GM21528 (cell line): ENCODE measurements at regions not wholly inside any gene's neighbourhood (a gene's known extent, or its start where the extent isn't known, plus 50 kb on each side); places are given as distances from the start of the nearest gene placed in this dataset.
"Not testable (repeated sequence)": the region's sequence is repeated elsewhere in the genome, so short reads cannot be mapped to it uniquely, and the experiment has no call there.

Experiments
- ATAC-seq: cut with Tn5 transposase; IDR thresholded peaks from one replicate; pipeline ENCODE4 v1.9.1; 2021; ENCODE audit warnings: mild to moderate bottlenecking, moderate library complexity; ENCODE audit not compliant: unreplicated experiment, low FRiP score

GRCh38 chr5:28710360-28710759, 1672.0 kb upstream of the CDH9 start:
- no peak for ATAC-seq

GRCh38 chr5:28708472-28708871, 1670.1 kb upstream of the CDH9 start:
- no peak for ATAC-seq

DNA sequence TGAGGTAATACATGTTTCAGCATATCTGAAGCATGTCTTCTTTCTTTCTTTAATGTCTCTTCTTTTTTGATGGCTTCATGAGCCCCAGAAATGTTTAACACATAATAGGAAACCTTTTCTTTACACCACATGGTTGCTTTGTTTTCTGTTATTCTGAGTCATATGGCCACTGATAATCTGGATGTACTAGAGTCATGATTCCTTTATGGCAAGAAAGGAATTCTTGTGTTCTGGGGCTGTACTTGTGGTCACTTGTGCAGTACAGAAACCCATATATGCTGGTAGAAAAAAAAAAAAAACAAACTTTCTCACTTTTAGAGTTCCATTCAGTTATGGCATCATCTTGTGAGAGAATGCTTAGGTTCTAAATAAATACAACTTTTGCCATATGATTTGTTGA, 1669.3 kb upstream of the CDH9 start:
- no peak for ATAC-seq

DNA sequence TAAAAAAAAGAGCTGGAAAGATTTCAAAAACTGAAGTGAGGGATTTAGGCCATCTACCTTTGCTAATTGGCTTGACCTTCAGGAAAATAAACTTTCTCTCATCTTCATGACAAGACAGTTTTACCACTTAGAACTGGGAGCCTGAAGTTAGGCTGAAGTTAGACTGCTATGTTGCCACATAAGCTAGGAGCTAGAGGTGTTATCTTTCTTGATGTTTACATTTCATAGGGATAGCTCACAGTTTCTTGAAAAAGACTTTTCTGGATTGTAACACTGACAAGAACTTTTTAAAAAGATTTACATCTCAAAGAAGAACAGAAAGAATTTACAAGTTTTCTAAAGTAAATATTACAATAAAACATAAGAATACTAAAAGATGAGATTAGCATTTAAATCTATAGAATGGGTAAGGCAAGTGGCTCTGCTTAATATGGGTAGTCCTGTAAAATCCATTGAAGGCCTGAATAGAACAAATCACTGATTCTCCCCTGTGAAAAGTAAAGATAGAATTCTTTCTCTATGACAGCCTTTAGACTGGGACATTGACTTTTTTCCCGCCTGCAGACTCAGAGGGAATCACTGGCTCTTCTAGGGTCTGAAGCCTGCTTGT, 1665.4 kb upstream of the CDH9 start:
- ATAC-seq: no peak

- no peak for ATAC-seq
These were observed 1653.1 kb upstream of the CDH9 start for GRCh38 chr5:28691526-28691925.

DNA sequence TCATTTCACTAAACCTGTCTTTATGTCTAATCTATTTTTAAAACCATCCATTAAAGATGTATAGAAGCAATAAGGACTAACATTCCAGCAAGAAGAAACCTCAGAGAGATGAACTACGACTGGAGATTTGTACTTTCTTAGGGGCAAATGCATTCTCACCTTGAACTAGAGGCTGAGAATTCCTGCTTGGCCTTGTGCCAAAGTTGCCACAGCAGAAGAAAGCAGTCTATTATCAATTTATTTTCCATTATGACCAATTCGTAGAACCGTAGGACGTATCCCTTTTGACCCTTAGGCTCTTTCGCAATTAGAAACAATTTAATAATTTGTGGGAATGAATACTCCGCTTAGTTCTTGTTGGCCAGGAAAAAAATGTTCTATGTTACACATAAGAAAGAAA, 1647.4 kb upstream of the CDH9 start:
- no peak for ATAC-seq

- no peak for ATAC-seq
These were observed 1640.5 kb upstream of the CDH9 start for GRCh38 chr5:28678899-28679298.

DNA sequence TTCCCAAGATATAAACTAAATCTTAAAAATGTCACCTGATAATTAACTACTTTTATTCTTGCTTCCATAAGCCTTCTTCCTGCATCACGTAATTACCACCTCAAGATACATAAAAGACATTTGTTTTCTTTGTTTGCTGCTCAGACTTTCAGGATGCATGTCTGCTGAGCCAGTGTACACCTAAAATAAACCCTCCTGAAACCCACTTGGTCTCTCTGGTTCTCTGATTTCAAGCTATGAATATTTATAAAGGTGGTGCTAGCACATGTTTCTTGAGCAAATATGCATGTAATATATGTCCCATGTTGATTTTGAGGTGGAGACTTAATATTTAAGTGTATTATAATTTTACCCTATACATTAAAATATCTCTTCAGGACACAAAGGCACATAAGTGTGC, 1627.7 kb upstream of the CDH9 start:
- ATAC-seq: no peak

- ATAC-seq: no peak
These were observed 1609.7 kb upstream of the CDH9 start for GRCh38 chr5:28648108-28648507.

DNA sequence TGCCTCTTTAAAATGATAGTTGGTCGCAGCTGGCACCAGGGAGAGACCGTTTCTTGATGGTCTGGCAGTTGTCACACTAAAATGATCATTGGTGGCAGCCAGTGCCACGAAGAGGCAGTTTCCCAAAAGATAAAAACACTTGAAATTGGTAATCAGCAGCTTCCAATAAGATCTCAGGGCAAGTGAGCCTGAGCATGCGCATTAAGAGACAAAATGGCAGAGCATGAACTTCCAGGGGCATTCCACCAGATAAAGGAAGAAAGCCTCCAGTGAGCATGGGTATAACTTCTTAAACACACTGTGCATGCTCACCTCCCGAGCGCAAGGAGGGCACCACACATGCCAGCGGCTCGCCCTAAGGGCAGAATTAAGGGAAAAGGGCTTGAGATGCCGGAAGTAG, 1594.2 kb upstream of the CDH9 start:
- no peak for ATAC-seq

DNA sequence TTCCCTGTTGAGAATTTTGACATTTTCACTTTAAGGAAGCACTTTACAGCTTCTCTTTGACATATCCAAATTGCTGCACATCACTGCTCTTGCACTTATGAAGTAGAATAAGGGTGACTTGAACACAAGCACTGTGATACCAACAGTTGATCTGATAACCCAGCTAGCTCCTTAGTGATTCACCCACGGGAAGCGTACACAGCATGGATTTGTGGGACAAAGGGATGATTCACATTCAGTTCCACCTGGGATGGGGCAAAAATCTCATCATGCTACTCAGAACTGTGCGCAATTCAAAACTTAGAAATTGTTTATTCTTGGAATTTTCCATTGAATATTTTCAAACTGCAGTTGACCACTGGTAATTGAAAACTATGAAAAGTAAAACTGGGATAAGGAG, 1565.5 kb upstream of the CDH9 start:
- no peak for ATAC-seq

DNA sequence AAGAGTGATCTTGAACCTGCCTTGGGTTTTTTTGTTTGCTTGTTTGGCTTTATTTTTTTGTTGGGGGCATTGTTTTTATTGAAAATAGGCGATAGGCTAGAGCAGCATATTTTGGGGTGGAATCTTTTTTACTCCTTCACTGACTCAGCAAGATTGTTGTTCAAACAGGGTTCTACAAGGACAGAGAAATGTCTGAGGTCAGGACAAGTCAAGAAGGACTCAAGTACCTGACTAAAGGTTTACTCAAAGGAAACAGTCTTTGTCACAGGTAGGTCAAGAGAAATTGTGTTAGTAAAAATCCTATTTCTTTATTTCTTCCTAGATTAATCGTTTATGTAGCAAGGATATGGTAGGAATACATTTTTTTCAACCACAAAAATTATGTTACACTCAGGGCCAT, 1564.0 kb upstream of the CDH9 start:
- no peak for ATAC-seq

DNA sequence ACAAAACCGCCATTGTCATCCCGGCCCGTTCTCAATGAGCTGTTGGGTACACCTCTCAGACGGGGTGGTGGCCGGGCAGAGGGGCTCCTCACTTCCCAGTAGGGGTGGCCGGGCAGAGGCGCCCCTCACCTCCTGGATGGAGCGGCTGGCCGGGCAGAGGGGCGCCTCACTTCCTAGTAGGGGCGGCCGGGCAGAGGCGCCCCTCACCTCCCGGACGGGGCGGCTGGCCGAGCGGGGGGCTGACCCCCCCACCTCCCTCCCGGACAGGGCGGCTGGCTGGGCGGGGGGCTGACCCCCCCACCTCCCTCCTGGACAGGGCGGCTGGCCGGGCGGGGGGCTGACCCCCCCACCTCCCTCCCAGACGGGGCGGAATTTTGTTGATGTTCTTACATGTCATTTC, 1558.3 kb upstream of the CDH9 start:
- ATAC-seq: not testable (repeated sequence)

DNA sequence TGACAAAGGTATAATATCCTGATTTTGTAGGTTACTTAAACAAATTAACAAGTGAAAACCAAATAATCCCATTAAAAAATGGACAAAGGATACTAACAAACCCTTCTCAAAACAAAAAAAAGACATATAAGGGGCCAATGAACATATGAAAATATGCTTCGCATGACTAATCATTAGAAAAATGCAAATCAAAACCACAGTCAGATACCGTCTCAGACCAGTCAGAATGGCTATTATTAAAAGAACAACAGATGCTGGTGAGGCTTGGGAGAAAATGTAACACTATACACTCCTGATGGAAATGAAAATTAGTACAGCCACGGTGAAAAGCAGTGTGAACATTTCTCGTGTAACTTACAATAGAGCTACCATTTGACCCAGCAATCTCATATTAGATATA, 1542.2 kb upstream of the CDH9 start:
- ATAC-seq: no peak

GRCh38 chr5:28576022-28576421, 1537.6 kb upstream of the CDH9 start:
- no peak for ATAC-seq

DNA sequence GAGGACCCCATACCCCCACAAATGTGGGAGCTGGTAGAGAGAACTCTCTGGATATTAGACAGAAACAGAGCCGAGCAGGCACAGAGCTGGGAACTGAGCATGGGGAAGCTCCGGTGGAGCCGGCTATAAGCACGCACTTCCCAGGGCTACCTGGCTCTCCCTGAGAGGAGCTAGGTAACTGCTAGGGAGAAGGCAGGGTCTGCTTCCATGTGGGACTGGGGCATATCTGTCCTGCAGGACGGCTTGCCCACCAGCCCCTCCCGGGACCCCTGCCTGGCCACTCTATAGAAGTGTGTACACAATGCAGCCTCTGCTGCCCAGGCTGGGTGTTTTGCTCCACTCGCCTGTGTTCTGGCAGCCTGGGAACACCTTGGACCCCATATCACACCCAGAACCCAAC, 1537.0 kb upstream of the CDH9 start:
- no peak for ATAC-seq

- ATAC-seq: no peak
These were observed 1536.2 kb upstream of the CDH9 start for GRCh38 chr5:28574606-28575005.

DNA sequence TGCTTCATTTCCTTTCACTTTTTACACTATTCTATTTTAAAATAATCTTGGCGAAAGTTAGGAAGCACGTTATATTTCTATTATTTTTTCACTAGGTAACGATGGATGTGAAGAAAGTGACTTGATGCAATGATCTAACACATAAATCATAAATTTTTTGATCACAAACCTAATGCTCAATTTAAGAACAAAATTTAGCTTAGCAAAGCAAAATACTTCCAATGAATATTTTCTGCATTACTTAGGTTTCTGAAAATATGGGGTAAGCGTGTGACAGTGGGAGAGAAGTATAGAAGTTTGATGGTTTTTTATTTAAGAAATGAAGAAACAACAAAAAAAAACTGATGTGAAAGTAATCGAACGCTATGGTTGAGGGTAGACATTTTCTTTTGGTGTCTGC, 1528.7 kb upstream of the CDH9 start:
- ATAC-seq: no peak

GRCh38 chr5:28561522-28561921, 1523.1 kb upstream of the CDH9 start:
- no peak for ATAC-seq

GRCh38 chr5:28558196-28558595, 1519.8 kb upstream of the CDH9 start:
- ATAC-seq: no peak

DNA sequence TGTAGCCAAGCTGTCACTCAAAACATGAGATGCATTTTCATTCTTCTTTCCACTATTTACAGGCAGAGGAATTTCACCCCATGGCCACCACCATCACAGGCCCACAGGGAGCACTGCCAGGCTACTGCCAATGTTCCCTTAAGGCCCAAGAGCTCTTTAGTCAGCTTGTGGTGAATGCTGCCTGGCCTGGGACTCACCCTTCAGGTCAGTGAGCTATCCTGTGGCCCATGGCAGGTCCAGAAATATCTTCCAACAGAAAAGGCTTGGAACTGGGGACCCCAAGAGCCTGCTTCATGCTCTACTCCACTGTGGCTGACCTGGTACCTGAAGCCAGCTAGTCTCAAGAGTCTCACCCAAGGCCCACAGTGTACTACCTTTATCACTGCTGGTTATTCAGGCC, 1518.7 kb upstream of the CDH9 start:
- ATAC-seq: no peak

DNA sequence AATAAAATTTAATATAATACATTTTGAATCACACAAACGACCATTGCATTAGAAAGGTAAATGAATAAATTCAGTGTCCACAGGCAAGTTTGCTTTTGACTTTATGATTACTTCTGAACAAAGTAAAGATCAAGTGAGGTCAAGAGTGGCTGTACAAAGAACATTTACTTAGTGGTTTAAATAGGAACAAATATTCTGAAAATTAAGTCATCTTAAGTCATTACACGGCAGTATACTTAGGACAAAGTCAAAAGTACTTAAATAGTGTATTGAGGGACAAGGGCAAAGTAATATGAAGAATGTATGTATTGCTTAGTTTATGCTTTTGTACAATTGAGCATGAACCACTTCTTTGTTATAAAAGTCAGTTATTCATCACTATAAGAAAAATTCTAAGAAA, 1511.2 kb upstream of the CDH9 start:
- ATAC-seq: no peak

- ATAC-seq: no peak
These were observed 1510.5 kb upstream of the CDH9 start for GRCh38 chr5:28548856-28549255.
